ENCODE measurements at regions not wholly inside any gene's neighbourhood (a gene's known extent, or its start where the extent isn't known, plus 50 kb on each side); places are given as distances from the start of the nearest gene placed in this dataset.

DNA sequence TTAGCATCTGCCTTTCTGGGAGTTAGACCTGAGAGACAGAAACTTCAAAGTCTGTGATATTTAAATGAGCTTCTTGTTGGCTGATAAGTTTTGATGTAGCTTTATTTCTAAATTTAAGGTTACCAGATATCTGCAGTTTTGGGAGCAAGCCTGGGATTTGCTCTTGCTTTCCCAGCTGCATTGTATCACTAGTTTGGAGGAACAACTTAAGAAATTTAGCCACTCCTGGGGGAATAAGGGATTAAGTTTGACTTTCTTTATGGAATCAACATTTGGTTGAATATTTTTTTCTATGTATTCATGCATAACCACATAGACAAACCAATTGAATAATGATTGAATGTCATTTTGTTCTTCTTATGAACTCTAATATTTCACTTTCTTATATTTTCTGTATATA is 178.6 kb downstream of the POLR1F start:
- H4K5ac ChIP-seq (ENCODE audit: low read depth, low read length) = no peak overlapping the region
- H3K9ac ChIP-seq (ENCODE audit: low read depth, low read length) = no peak overlapping the region
- CTCF ChIA-PET = no interaction called here
- H3K14ac ChIP-seq (replicated peaks; ENCODE audit: low read depth, low read length) = no peak overlapping the region
- no peak overlapping the region for H4K91ac ChIP-seq (ENCODE audit: insufficient read depth, low read depth, low read length)
- H3K23ac ChIP-seq (ENCODE audit: low read depth, low read length) = no peak overlapping the region
- no peak overlapping the region for H3K27ac ChIP-seq (ENCODE audit: insufficient read depth, low read length)
- H3K18ac ChIP-seq (ENCODE audit: low read depth, low read length) = no peak overlapping the region
- H2AFZ ChIP-seq (replicated peaks; ENCODE audit: low read length, poor library complexity) = no peak overlapping the region
- no peak overlapping the region for H2AK9ac ChIP-seq (replicated peaks; ENCODE audit: low read depth, low read length, poor library complexity)
- H2BK5ac ChIP-seq (ENCODE audit: low read depth, low read length, poor library complexity, severe bottlenecking) = no peak overlapping the region
- no peak overlapping the region for H4K8ac ChIP-seq (ENCODE audit: low read depth in 2 of 2, low read length in 2 of 2)
- no peak overlapping the region for H2BK15ac ChIP-seq (ENCODE audit: low read depth, low read length)
- no peak overlapping the region for H2BK20ac ChIP-seq (ENCODE audit: low read depth, low read length)
- no peaks in the 10 kb centered on the region for H3K79me1 ChIP-seq (ENCODE audit: low read depth in 1 of 2, low read length in 2 of 2)
- no peaks in the 10 kb centered on the region for H3K4me1 ChIP-seq (ENCODE audit: control insufficient read depth, insufficient read depth, low read length)
- no peaks in the 10 kb centered on the region for H3K27me3 ChIP-seq (ENCODE audit: control insufficient read depth, insufficient read depth, low read length)
- BruUV-seq (replicated peaks) = no TSS peak
- TF ChIP-seq POLR2A (IDR thresholded peaks at IDR 0.05; ENCODE audit: low read depth, low read length) (no peak), RFX5 (IDR thresholded peaks at IDR 0.05; ENCODE audit: low read depth, low read length) (no peak), FOS (IDR thresholded peaks at IDR 0.05; ENCODE audit: low read depth, low read length) (no peak), MAZ (IDR thresholded peaks at IDR 0.05; ENCODE audit: borderline replicate concordance, low read depth, low read length) (no peak)
- TF ChIP-seq, protein P1, sequence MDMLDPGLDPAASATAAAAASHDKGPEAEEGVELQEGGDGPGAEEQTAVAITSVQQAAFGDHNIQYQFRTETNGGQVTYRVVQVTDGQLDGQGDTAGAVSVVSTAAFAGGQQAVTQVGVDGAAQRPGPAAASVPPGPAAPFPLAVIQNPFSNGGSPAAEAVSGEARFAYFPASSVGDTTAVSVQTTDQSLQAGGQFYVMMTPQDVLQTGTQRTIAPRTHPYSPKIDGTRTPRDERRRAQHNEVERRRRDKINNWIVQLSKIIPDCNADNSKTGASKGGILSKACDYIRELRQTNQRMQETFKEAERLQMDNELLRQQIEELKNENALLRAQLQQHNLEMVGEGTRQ (IDR thresholded peaks at IDR 0.05; ENCODE audit: low read depth, low read length) = no peak
- in situ Hi-C loops (cut with MboI; ENCODE audit: low sequenced_read_pairs) = no loop called here
- H3K36me3 ChIP-seq (ENCODE audit: control insufficient read depth, insufficient read depth, low read length) = no peaks in the 10 kb centered on the region
- no peak overlapping the region for H3K4me2 ChIP-seq (ENCODE audit: low read depth, low read length)
- intact Hi-C loops (cut with micrococcal nuclease) = no loop called here
- H4K20me1 ChIP-seq (ENCODE audit: insufficient read depth, low read length) = no peaks in the 10 kb centered on the region
- POLR2A ChIA-PET (ENCODE audit: unreplicated experiment) = no interaction called here
- DNase-seq (no peak), ATAC-seq (ENCODE audit: low read depth) (no peak)
- H3K56ac ChIP-seq (ENCODE audit: extremely low read depth, insufficient read depth, low read length) = no peak overlapping the region
- dilution Hi-C loops (cut with HindIII; ENCODE audit: low sequenced_read_pairs, unreplicated experiment) = no loop called here
- H2AK5ac ChIP-seq (ENCODE audit: low read depth, low read length) = no peak overlapping the region
- H3K4me3 ChIP-seq (ENCODE audit: insufficient read depth, low read depth, low read length) = no peak overlapping the region
- no peak overlapping the region for H3K4ac ChIP-seq (ENCODE audit: low read depth, low read length)
- H3K9me1 ChIP-seq (ENCODE audit: insufficient read depth, low read length) = no peaks in the 10 kb centered on the region
- no peaks in the 10 kb centered on the region for H3K9me3 ChIP-seq (ENCODE audit: control insufficient read depth, insufficient read depth, low read length)
- H2BK120ac ChIP-seq (ENCODE audit: low read depth, low read length) = no peak overlapping the region
